Spleen (tissue), 11 donors: ENCODE measurements at regions not wholly inside any gene's neighbourhood (a gene's known extent, or its start where the extent isn't known, plus 50 kb on each side); places are given as distances from the start of the nearest gene placed in this dataset.

Experiments
- DNase-seq: peaks from one replicate; pipeline ENCODE4 v3.0.0-alpha.2; 2020
- H3K27ac ChIP-seq, 8 donors: fragments of 200-600 bp; sonication (generic) in 7 of 8; 1 replicate in 4 of 8; 2 replicates in 4 of 8; pipeline versions ENCODE4 v1.5.0 to v1.8.0; 2016 to 2021; ENCODE audit warnings: inconsistent platforms in 4 of 8, mild to moderate bottlenecking in 4 of 8, moderate library complexity in 1 of 8
- H3K27me3 ChIP-seq, 7 donors: fragments of 200-600 bp; sonication (generic) in 6 of 7; replicated peaks in 1 of 7; 1 replicate in 4 of 7; 2 replicates in 3 of 7; pipeline versions ENCODE4 v1.5.0 to v1.8.0; 2016 to 2021; ENCODE audit warnings: inconsistent platforms in 3 of 7, mild to moderate bottlenecking in 1 of 7
- H3K36me3 ChIP-seq, 6 donors: fragments of 200-600 bp; sonication (generic) in 5 of 6; 1 replicate in 4 of 6; 2 replicates in 2 of 6; pipeline versions ENCODE4 v1.5.0 to v1.8.0; 2016 to 2021; ENCODE audit warnings: inconsistent platforms in 2 of 6
- H3K4me1 ChIP-seq, 6 donors: fragments of 200-600 bp; sonication (generic) in 5 of 6; 1 replicate in 3 of 6; 2 replicates in 3 of 6; pipeline versions ENCODE4 v1.5.0 to v1.8.0; 2016 to 2021; ENCODE audit warnings: inconsistent platforms in 3 of 6
- H3K4me3 ChIP-seq, 8 donors: fragments of 200-600 bp; sonication (generic) in 7 of 8; 1 replicate in 4 of 8; 2 replicates in 4 of 8; pipeline versions ENCODE4 v1.5.0 to v1.8.0; 2016 to 2021; ENCODE audit warnings: inconsistent platforms in 4 of 8, mild to moderate bottlenecking in 4 of 8, moderate library complexity in 2 of 8
- H3K9me3 ChIP-seq, 8 donors: fragments of 200-600 bp; sonication (generic) in 7 of 8; 1 replicate in 4 of 8; 2 replicates in 4 of 8; pipeline versions ENCODE4 v1.5.0 to v1.8.0; 2016 to 2021; ENCODE audit warnings: inconsistent platforms in 4 of 8
- POLR2A ChIP-seq, 3 donors: fragments of 450-650 bp; IDR thresholded peaks; one replicate each; pipeline ENCODE4 v1.5.1; 2017; ENCODE audit warnings: antibody characterized with exemption in 3 of 3, mild to moderate bottlenecking in 1 of 3
- POLR2AphosphoS5 ChIP-seq, 3 donors: sonication (generic); formaldehyde crosslinking; IDR thresholded peaks; one replicate each; pipeline ENCODE4 v1.5.1; 2017; ENCODE audit warnings: antibody characterized with exemption in 3 of 3
- WGBS, 5 donors: extraction: QIAGEN DNeasy Blood & Tissue Kit in 3 of 5; methylation state at CpG; one replicate each; pipeline versions ENCODE4 v1.1.5 to v1.1.7; 2013 to 2018; 5-methylcytosine and 5-hydroxymethylcytosine counted together
- intact Hi-C: fragments of 100-400 bp; cut with DNase I; formaldehyde crosslinking; loops from one replicate; pipeline ENCODE4 v1.15.0; 2023; ENCODE audit warnings: low total_unique reads
- TF ChIP-seq, protein P1 (sequence below), 11 experiments: fragments of 200-600 bp in 7 of 11; fragments of 450-650 bp in 4 of 11; sonication (generic) in 4 of 11; IDR thresholded peaks in 8 of 11; conservative IDR thresholded peaks in 3 of 11; 1 replicate in 7 of 11; 2 replicates in 4 of 11; pipeline versions ENCODE4 v1.4.0 to v1.8.0; 2016 to 2021; ENCODE audit warnings: antibody characterized with exemption in 11 of 11, inconsistent platforms in 4 of 11, mild to moderate bottlenecking in 1 of 11
- donor health status: healthy with polysubstance abuse.
- donor health status: DM: no; HTN: no; CAD: no; lungs with moderate emphysema.
- donor health status: DM: no; HTN: no; CAD: no.
- donor health status: Bipolar disorder and iron deficiency.
- donor health status: healthy.
- donor health status: DM: no; HTN: no; CAD: no.
- donor health status: DM: yes; HTN: yes; CAD: no.

DNA sequence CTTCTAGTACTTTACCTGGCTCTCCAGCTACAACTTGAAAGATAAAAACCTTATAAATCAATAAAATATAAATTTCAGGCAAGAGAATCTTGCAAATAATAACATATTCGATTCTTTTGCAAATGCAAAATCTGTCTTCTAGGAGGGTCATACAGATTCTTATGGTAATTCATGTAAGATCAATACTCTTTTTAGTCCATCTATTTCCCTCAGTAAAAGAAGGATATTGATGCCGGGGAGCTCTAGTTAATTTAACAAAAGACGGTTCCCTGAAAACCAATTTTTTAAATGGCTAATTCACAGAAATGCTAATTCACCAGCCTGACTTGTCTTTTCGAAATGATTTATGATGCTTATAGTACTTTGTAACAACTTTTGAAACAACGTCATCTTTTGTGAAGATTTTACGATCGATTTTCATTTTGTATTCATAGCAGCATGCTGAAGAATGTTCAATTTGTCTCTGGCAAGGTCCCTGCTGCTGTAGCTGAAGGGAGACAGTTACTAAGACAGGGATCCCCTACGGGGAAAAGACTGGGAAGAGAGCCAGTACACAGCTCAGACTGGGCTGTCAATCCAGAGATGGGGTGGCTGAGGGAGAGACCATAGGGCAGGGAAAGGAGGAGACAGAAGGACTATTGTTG is 90.6 kb upstream of the SPAG17 start:
- no peak for DNase-seq
- Histone ChIP-seq H3K27ac (no peak overlapping the region), H3K4me3 (no peak overlapping the region), H3K4me1 (no peaks in the 10 kb centered on the region), H3K9me3 (peaks cover 0 to 9% (median 2%) of the 10 kb centered on the region in 8 donors), H3K36me3 (no peaks in the 10 kb centered on the region), H3K27me3 (no peaks in the 10 kb centered on the region)
- TF ChIP-seq, protein P1, sequence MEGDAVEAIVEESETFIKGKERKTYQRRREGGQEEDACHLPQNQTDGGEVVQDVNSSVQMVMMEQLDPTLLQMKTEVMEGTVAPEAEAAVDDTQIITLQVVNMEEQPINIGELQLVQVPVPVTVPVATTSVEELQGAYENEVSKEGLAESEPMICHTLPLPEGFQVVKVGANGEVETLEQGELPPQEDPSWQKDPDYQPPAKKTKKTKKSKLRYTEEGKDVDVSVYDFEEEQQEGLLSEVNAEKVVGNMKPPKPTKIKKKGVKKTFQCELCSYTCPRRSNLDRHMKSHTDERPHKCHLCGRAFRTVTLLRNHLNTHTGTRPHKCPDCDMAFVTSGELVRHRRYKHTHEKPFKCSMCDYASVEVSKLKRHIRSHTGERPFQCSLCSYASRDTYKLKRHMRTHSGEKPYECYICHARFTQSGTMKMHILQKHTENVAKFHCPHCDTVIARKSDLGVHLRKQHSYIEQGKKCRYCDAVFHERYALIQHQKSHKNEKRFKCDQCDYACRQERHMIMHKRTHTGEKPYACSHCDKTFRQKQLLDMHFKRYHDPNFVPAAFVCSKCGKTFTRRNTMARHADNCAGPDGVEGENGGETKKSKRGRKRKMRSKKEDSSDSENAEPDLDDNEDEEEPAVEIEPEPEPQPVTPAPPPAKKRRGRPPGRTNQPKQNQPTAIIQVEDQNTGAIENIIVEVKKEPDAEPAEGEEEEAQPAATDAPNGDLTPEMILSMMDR (IDR thresholded peaks at IDR 0.05 in 8 of 11, conservative IDR thresholded peaks at IDR 0.05 in 3 of 11) = no peak
- TF ChIP-seq POLR2A (IDR thresholded peaks at IDR 0.05) = no peak
- TF ChIP-seq POLR2AphosphoS5 (IDR thresholded peaks at IDR 0.05) = no peak
- WGBS, 5 donors = 73 to 81% (median 78%) methylated on average over 8 of the region's 8 CpGs
- intact Hi-C loops = no loop called here

DNA sequence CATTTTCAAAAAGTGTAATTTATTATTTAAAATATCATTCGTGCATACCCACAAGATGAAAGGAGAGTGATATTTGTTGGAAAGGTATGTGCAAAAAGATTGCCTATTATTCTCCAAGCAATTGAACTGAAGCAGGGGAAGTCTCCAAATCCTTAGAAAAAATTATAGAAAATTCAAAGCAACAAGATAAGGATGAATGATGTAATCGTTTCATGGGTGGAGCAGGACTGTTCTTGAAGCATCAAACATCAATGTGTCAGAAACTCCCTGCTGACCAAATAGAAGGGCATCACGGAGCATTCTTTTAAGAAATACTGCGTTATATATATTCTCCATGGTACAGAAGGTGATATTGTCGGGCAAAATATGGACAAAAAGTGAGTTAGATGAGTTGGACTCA is 87.9 kb upstream of the SPAG17 start:
- no peaks in the 10 kb centered on the region for H3K4me1 ChIP-seq
- H3K36me3 ChIP-seq = no peaks in the 10 kb centered on the region
- intact Hi-C loops = no loop called here
- peaks cover 0 to 9% (median 0%) of the 10 kb centered on the region in 8 donors for H3K9me3 ChIP-seq
- no peak overlapping the region for H3K4me3 ChIP-seq
- DNase-seq = no peak
- no peaks in the 10 kb centered on the region for H3K27me3 ChIP-seq
- TF ChIP-seq POLR2A (IDR thresholded peaks at IDR 0.05) (no peak), POLR2AphosphoS5 (IDR thresholded peaks at IDR 0.05) (no peak)
- TF ChIP-seq, protein P1 (IDR thresholded peaks at IDR 0.05 in 8 of 11, conservative IDR thresholded peaks at IDR 0.05 in 3 of 11) = no peak
- 58 to 84% (median 73%) methylated on average over 5 of the region's 5 CpGs for WGBS, 5 donors
- H3K27ac ChIP-seq = no peak overlapping the region

DNA sequence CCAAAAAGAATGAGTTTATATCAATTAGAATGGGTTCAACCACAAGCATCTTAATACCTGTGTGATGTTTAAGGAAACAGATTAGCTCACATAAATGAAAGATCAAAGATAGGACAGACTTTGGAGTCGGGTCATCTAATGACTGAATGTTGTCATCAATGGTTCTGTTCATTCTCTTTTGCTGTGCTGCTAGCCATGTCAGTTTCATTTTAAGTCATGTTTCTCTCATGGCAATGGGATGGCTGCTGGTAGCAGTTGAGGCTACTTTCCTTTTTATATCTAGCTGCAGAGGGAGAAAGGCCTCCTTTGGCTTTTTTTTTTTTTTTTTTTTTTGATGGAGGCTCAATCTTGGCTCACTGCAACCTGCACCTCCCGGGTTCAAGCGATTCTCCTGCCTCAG is 86.9 kb upstream of the SPAG17 start:
- no peak overlapping the region for H3K4me3 ChIP-seq
- no peak for TF ChIP-seq POLR2AphosphoS5 (IDR thresholded peaks at IDR 0.05)
- TF ChIP-seq, protein P1 (IDR thresholded peaks at IDR 0.05 in 8 of 11, conservative IDR thresholded peaks at IDR 0.05 in 3 of 11) = no peak
- TF ChIP-seq POLR2A (IDR thresholded peaks at IDR 0.05) = no peak
- no peaks in the 10 kb centered on the region for H3K27me3 ChIP-seq
- no peaks in the 10 kb centered on the region for H3K36me3 ChIP-seq
- DNase-seq = no peak
- WGBS, 5 donors = 83 to 94% (median 87%) methylated on average over 3 of the region's 3 CpGs
- H3K4me1 ChIP-seq = no peaks in the 10 kb centered on the region
- intact Hi-C loops = no loop called here
- H3K9me3 ChIP-seq = peaks cover 0 to 4% (median 0%) of the 10 kb centered on the region in 8 donors
- H3K27ac ChIP-seq = no peak overlapping the region

DNA sequence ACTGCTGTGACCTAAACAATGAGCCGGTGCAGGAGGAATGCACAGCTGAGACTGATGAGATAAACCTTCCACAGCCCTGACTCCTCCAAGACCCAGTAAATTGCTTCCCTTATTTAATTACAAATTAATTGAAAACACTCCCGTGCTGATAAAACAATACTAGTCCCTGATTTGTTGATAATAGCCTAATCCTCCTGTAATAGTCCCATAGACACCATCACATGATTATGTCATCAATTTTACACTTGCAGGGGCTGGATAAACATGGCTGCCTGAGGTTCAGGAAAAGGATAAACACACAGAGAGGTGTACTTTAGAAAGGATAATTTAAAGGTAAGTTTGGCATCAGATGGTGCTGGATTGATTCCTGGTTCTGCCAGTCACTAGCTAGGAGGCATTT is 84.6 kb upstream of the SPAG17 start:
- WGBS, 5 donors = 63 to 77% (median 74%) methylated on average over 2 of the region's 2 CpGs
- intact Hi-C loops = no loop called here
- TF ChIP-seq POLR2A (IDR thresholded peaks at IDR 0.05) (no peak), POLR2AphosphoS5 (IDR thresholded peaks at IDR 0.05) (no peak)
- TF ChIP-seq, protein P1 (IDR thresholded peaks at IDR 0.05 in 8 of 11, conservative IDR thresholded peaks at IDR 0.05 in 3 of 11) = no peak

More for the DNA sequence above, 84.6 kb upstream of the SPAG17 start:
- no peak for DNase-seq
- Histone ChIP-seq H3K27ac (no peak overlapping the region), H3K27me3 (no peaks in the 10 kb centered on the region), H3K4me3 (no peak overlapping the region), H3K4me1 (no peaks in the 10 kb centered on the region), H3K36me3 (no peaks in the 10 kb centered on the region), H3K9me3 (no peaks in the 10 kb centered on the region)
